Right atrium auricular region (tissue), 2 donors: ENCODE measurements at regions not wholly inside any gene's neighbourhood (a gene's known extent, or its start where the extent isn't known, plus 50 kb on each side); places are given as distances from the start of the nearest gene placed in this dataset.
A peak's percentile ranks its signal among the peaks of the same experiment; 100 is the strongest.
"Not testable (repeated sequence)": the region's sequence is repeated elsewhere in the genome, so short reads cannot be mapped to it uniquely, and the experiment has no call there.

Experiments used
- DNase-seq: peaks from one replicate; pipeline ENCODE4 v3.0.0-alpha.2; 2019; ENCODE audit warnings: low spot score
- H3K27ac ChIP-seq, 2 donors: fragments of 200-600 bp; sonication (generic); 1 replicate in 1 of 2; 2 replicates in 1 of 2; pipeline ENCODE4 v1.5.1; 2016 to 2019
- H3K27me3 ChIP-seq, 2 donors: fragments of 200-600 bp; sonication (generic); one replicate each; pipeline versions ENCODE4 v1.5.1 to v1.6.0; 2017 to 2019
- H3K36me3 ChIP-seq: fragments of 200-600 bp; sonication (generic); one replicate; pipeline ENCODE4 v1.5.1; 2016
- H3K4me1 ChIP-seq, 2 donors: fragments of 200-600 bp; sonication (generic); one replicate each; pipeline versions ENCODE4 v1.5.1 to v1.6.0; 2017 to 2019
- H3K4me3 ChIP-seq, 2 donors: fragments of 200-600 bp; sonication (generic); 1 replicate in 1 of 2; 2 replicates in 1 of 2; pipeline ENCODE4 v1.5.1; 2017 to 2019; ENCODE audit warnings: mild to moderate bottlenecking in 1 of 2, moderate library complexity in 1 of 2
- H3K9me3 ChIP-seq, 2 donors: fragments of 200-600 bp; sonication (generic); one replicate each; pipeline ENCODE4 v1.5.1; 2019
- TF ChIP-seq, protein P1 (sequence below), 2 donors: fragments of 200-600 bp; sonication (generic); IDR thresholded peaks; one replicate each; pipeline ENCODE4 v1.5.1; 2019; ENCODE audit warnings: antibody characterized with exemption in 2 of 2

DNA sequence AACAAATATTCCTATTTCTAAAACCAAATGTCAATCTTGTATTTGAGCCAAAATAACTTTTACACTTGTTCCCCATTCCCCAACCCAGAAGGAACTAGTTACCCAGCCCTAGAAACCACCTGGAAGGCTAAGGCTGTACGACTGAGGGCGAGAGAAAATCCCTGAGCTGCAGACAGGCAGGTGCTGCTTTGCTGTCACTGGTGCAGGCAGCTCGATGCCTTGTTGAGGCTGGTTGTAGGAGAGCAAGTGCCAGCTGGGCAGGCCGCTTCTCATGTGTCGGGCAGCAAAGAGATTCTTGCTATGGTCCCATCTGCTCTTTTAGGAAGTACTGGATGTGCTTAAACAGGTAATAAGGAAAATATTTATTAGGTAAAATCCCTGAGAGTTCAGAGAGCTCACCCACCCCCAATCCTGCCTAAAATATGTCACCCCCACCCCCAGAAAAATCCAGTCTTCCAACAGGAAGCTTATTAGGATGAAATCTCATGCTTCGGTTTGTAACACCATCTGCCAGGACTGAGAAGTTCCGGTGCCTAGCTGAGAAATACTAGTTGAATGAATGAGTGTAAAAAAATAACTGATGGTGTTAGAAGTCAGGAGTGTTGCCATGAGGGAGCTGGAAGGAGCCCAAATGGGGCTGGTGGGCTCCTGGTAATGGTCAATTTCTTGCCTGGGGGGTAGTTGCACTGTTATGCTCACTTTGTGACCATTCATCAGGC is 91.1 kb upstream of the DMRT1 start:
- peaks cover 0 to 63% of the 10 kb centered on the region in 2 donors for H3K4me1 ChIP-seq
- no peak overlapping the region for H3K4me3 ChIP-seq
- no peaks in the 10 kb centered on the region for H3K27me3 ChIP-seq
- no peaks in the 10 kb centered on the region for H3K9me3 ChIP-seq
- H3K27ac ChIP-seq: peak overlapping the region; percentile 80 to 95
- peaks cover 46% of the 10 kb centered on the region for H3K36me3 ChIP-seq
- TF ChIP-seq, protein P1, sequence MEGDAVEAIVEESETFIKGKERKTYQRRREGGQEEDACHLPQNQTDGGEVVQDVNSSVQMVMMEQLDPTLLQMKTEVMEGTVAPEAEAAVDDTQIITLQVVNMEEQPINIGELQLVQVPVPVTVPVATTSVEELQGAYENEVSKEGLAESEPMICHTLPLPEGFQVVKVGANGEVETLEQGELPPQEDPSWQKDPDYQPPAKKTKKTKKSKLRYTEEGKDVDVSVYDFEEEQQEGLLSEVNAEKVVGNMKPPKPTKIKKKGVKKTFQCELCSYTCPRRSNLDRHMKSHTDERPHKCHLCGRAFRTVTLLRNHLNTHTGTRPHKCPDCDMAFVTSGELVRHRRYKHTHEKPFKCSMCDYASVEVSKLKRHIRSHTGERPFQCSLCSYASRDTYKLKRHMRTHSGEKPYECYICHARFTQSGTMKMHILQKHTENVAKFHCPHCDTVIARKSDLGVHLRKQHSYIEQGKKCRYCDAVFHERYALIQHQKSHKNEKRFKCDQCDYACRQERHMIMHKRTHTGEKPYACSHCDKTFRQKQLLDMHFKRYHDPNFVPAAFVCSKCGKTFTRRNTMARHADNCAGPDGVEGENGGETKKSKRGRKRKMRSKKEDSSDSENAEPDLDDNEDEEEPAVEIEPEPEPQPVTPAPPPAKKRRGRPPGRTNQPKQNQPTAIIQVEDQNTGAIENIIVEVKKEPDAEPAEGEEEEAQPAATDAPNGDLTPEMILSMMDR (IDR thresholded peaks at IDR 0.05): no peak
- peak; percentile 54 for DNase-seq

- TF ChIP-seq, protein P1 (IDR thresholded peaks at IDR 0.05): no peak
- peaks cover 0 to 64% of the 10 kb centered on the region in 2 donors for H3K4me1 ChIP-seq
- H3K27ac ChIP-seq: peak overlapping the region; percentile 80 to 95
- no peak overlapping the region for H3K4me3 ChIP-seq
- peaks cover 36% of the 10 kb centered on the region for H3K36me3 ChIP-seq
- H3K27me3 ChIP-seq: no peaks in the 10 kb centered on the region
- no peaks in the 10 kb centered on the region for H3K9me3 ChIP-seq
- peak; percentile 60 for DNase-seq
Measured at GRCh38 chr9:751137-752051, 90.1 kb upstream of the DMRT1 start.

GRCh38 chr9:752201-752600 is 89.3 kb upstream of the DMRT1 start:
- peaks cover 28% of the 10 kb centered on the region for H3K36me3 ChIP-seq
- no peaks in the 10 kb centered on the region for H3K27me3 ChIP-seq
- no peaks in the 10 kb centered on the region for H3K9me3 ChIP-seq
- H3K27ac ChIP-seq: peak overlapping the region; percentile 80 to 95
- peaks cover 0 to 64% of the 10 kb centered on the region in 2 donors for H3K4me1 ChIP-seq
- TF ChIP-seq, protein P1 (IDR thresholded peaks at IDR 0.05): no peak
- H3K4me3 ChIP-seq: no peak overlapping the region
- peak; percentile 56 for DNase-seq

- TF ChIP-seq, protein P1 (IDR thresholded peaks at IDR 0.05): no peak
- peak; percentile 46 for DNase-seq
- no peak overlapping the region for H3K4me3 ChIP-seq
- peaks cover 0 to 64% of the 10 kb centered on the region in 2 donors for H3K4me1 ChIP-seq
- H3K27me3 ChIP-seq: no peaks in the 10 kb centered on the region
- H3K36me3 ChIP-seq: peaks cover 23% of the 10 kb centered on the region
- H3K27ac ChIP-seq: peak overlapping the region; percentile 80 to 95
- no peaks in the 10 kb centered on the region for H3K9me3 ChIP-seq
Measured at GRCh38 chr9:752681-753200, 88.8 kb upstream of the DMRT1 start.

GRCh38 chr9:753734-754133 is 87.8 kb upstream of the DMRT1 start:
- H3K27ac ChIP-seq: peak overlapping the region; percentile 80 to 95
- DNase-seq: peak; percentile 49
- not testable (repeated sequence) for H3K9me3 ChIP-seq, H3K4me3 ChIP-seq, H3K27me3 ChIP-seq
- H3K36me3 ChIP-seq: peaks cover 16% of the 10 kb centered on the region
- peaks cover 0 to 57% of the 10 kb centered on the region in 2 donors for H3K4me1 ChIP-seq
